K562 (cell line): ENCODE measurements at regions not wholly inside any gene's neighbourhood (a gene's known extent, or its start where the extent isn't known, plus 50 kb on each side); places are given as distances from the start of the nearest gene placed in this dataset.

Experiments used
- CEBPG ChIP-seq, 3 experiments: fragments of 200-800 bp in 1 of 3; sonication (Bioruptor generic) in 1 of 3; sonication (generic) in 1 of 3; formaldehyde crosslinking in 1 of 3; IDR thresholded peaks in 2 of 3; conservative IDR thresholded peaks in 1 of 3; 2 replicates each; pipeline versions ENCODE4 v1.6.1 to v1.8.0; 2016 to 2022; ENCODE audit warnings: missing compliant biosample characterization in 2 of 3, missing genetic modification characterization in 2 of 3, mild to moderate bottlenecking in 1 of 3, missing genetic modification reagents in 1 of 3
- CTCF ChIP-seq, 3 experiments: IDR thresholded peaks in 2 of 3; conservative IDR thresholded peaks in 1 of 3; 2 replicates each; pipeline ENCODE4 v1.5.1; 2011 to 2012; ENCODE audit warnings: low read length in 3 of 3, mild to moderate bottlenecking in 3 of 3, control low read depth in 2 of 3, improper control_type of control experiment in 1 of 3, inconsistent platforms in 1 of 3, low read depth in 1 of 3, mixed read lengths in 1 of 3, moderate library complexity in 1 of 3; ENCODE audit not compliant: insufficient read depth in 2 of 3
- EP300 ChIP-seq: IDR thresholded peaks from 2 replicates; pipeline ENCODE4 v1.6.1; 2012; ENCODE audit warnings: low read length, improper control_type of control experiment
- FOXP4 ChIP-seq: sonication (generic); formaldehyde crosslinking; IDR thresholded peaks from 2 replicates; pipeline ENCODE4 v1.8.0; 2022; ENCODE audit warnings: mild to moderate bottlenecking, missing genetic modification reagents, borderline replicate concordance
- NFYB ChIP-seq: IDR thresholded peaks from 2 replicates; pipeline ENCODE4 v1.6.1; 2011; ENCODE audit warnings: mild to moderate bottlenecking, moderate library complexity; ENCODE audit not compliant: insufficient read length; ENCODE audit errors: extremely low read depth
- SFPQ ChIP-seq: fragments of 200-400 bp; formaldehyde crosslinking; IDR thresholded peaks from 2 replicates; pipeline ENCODE4 v1.6.1; 2017; ENCODE audit warnings: mild to moderate bottlenecking, low read depth, low read length, moderate library complexity
- SMARCC2 ChIP-seq: fragments of 450-650 bp; IDR thresholded peaks from 2 replicates; pipeline ENCODE4 v1.6.1; 2017; ENCODE audit warnings: antibody characterized with exemption, moderate library complexity, mild to moderate bottlenecking, low read depth
- TBL1XR1 ChIP-seq, 2 experiments: IDR thresholded peaks; 2 replicates each; pipeline ENCODE4 v1.6.1; 2012; ENCODE audit warnings: improper control_type of control experiment in 2 of 2, low read length in 2 of 2, mild to moderate bottlenecking in 1 of 2
- USF2 ChIP-seq: sonication (generic); formaldehyde crosslinking; IDR thresholded peaks from 2 replicates; pipeline ENCODE4 v1.5.0; 2020; ENCODE audit warnings: missing genetic modification reagents
- YY1 ChIP-seq, 3 experiments: IDR thresholded peaks; 2 replicates each; pipeline ENCODE4 v1.6.1; 2011; ENCODE audit warnings: low read length in 2 of 3, mild to moderate bottlenecking in 2 of 3, moderate library complexity in 2 of 3, borderline replicate concordance in 1 of 3, control low read depth in 1 of 3, low read depth in 1 of 3; ENCODE audit not compliant: insufficient read depth in 3 of 3, insufficient replicate concordance in 2 of 3, control insufficient read depth in 1 of 3, insufficient read length in 1 of 3; ENCODE audit errors: extremely low read depth in 1 of 3
- ZNF384 ChIP-seq: IDR thresholded peaks from 2 replicates; pipeline ENCODE4 v1.6.1; 2012; ENCODE audit warnings: low read depth, low read length, improper control_type of control experiment
- ZNF57 ChIP-seq: fragments of 450-650 bp; formaldehyde crosslinking; IDR thresholded peaks from 2 replicates; pipeline ENCODE4 v1.4.0; 2020; ENCODE audit warnings: mild to moderate bottlenecking, moderate library complexity
- TF ChIP-seq, protein P1 (sequence below): fragments of 450-650 bp; IDR thresholded peaks from 2 replicates; pipeline ENCODE4 v1.6.1; 2016; ENCODE audit warnings: antibody characterized with exemption
- TF ChIP-seq, protein P2 (sequence below), 2 experiments: fragments of 450-650 bp in 1 of 2; IDR thresholded peaks; 2 replicates each; pipeline ENCODE4 v1.6.1; 2011 to 2017; ENCODE audit warnings: low read depth in 2 of 2, antibody characterized with exemption in 1 of 2, borderline replicate concordance in 1 of 2, low read length in 1 of 2, mild to moderate bottlenecking in 1 of 2, mixed read lengths in 1 of 2; ENCODE audit not compliant: control insufficient read depth in 1 of 2

- TF ChIP-seq SFPQ (no peak), FOXP4 (CRISPR knock-in tag) (no peak), NFYB (no peak), TBL1XR1 (IDR thresholded peaks at IDR 0.05; ENCODE audit: low read length in 2 of 2) (no peak), USF2 (no peak), CTCF (IDR thresholded peaks at IDR 0.05 in 2 of 3, conservative IDR thresholded peaks at IDR 0.05 in 1 of 3; ENCODE audit: insufficient read depth in 2 of 3, low read depth in 1 of 3, low read length in 3 of 3) (no peak), YY1 (IDR thresholded peaks at IDR 0.05; ENCODE audit: borderline replicate concordance in 1 of 3, control insufficient read depth in 1 of 3, extremely low read depth in 1 of 3, insufficient read depth in 3 of 3, insufficient read length in 1 of 3, insufficient replicate concordance in 2 of 3, low read depth in 1 of 3, low read length in 2 of 3) (no peak), SMARCC2 (no peak), CEBPG (CRISPR knock-in tag; IDR thresholded peaks at IDR 0.05) (no peak), CEBPG (tag; conservative IDR thresholded peaks at IDR 0.05 in 1 of 2, IDR thresholded peaks at IDR 0.05 in 1 of 2) (no peak), ZNF384 (no peak), EP300 (no peak), ZNF57 (CRISPR knock-in tag) (no peak)
- TF ChIP-seq, protein P1, sequence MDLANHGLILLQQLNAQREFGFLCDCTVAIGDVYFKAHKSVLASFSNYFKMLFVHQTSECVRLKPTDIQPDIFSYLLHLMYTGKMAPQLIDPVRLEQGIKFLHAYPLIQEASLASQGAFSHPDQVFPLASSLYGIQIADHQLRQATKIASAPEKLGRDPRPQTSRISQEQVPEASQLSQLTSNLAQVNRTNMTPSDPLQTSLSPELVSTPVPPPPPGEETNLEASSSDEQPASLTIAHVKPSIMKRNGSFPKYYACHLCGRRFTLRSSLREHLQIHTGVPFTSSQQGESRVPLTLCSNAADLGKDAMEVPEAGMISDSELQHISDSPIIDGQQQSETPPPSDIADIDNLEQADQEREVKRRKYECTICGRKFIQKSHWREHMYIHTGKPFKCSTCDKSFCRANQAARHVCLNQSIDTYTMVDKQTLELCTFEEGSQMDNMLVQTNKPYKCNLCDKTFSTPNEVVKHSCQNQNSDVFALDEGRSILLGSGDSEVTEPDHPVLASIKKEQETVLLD: no peak
- TF ChIP-seq, protein P2, sequence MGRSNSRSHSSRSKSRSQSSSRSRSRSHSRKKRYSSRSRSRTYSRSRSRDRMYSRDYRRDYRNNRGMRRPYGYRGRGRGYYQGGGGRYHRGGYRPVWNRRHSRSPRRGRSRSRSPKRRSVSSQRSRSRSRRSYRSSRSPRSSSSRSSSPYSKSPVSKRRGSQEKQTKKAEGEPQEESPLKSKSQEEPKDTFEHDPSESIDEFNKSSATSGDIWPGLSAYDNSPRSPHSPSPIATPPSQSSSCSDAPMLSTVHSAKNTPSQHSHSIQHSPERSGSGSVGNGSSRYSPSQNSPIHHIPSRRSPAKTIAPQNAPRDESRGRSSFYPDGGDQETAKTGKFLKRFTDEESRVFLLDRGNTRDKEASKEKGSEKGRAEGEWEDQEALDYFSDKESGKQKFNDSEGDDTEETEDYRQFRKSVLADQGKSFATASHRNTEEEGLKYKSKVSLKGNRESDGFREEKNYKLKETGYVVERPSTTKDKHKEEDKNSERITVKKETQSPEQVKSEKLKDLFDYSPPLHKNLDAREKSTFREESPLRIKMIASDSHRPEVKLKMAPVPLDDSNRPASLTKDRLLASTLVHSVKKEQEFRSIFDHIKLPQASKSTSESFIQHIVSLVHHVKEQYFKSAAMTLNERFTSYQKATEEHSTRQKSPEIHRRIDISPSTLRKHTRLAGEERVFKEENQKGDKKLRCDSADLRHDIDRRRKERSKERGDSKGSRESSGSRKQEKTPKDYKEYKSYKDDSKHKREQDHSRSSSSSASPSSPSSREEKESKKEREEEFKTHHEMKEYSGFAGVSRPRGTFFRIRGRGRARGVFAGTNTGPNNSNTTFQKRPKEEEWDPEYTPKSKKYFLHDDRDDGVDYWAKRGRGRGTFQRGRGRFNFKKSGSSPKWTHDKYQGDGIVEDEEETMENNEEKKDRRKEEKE (IDR thresholded peaks at IDR 0.05; ENCODE audit: borderline replicate concordance in 1 of 2, control insufficient read depth in 1 of 2, low read depth in 2 of 2, low read length in 1 of 2): no peak
These were observed 1192.0 kb upstream of the CDH8 start (continued) for GRCh38 chr16:63228259-63228658.
